ENCODE measurements at regions not wholly inside any gene's neighbourhood (a gene's known extent, or its start where the extent isn't known, plus 50 kb on each side); places are given as distances from the start of the nearest gene placed in this dataset.

DNA sequence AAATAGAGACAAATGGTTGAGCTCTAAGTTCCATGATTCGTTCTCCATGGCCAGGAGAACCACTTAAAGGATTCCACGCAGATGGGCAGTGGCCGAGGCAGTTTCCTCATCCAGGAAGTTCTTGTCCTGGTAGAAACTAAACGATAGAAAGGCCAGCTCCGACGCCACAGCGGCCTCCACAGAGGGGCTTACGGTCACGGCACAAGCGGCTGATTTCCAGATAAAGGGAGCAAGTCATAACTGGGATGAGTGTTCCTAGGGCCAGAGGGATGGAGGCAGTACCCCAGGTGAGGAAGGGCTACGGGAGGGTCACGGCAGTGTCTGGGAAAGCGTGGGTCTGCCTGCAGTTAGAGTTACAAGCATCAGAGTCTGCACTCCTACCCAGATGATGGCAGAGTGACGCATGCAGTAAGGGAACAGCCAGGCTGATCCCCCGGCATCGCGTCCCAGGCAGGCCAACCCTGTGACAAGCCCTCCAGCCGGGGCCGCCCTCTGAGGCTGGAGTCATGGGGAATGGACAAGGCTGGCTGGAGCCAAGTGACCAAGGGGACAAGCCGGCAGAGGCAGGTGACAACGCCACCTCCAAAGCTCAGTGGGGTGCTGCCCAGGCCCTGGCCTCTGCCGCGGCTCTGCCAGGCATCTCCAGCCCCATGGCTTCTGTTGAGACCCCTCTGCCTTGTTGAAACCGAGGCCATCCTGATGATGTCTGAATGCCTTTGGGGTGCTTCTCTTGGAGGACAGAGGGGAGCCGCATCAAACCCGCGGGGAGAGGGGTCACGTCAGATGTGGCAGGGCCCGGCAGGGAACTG, 475.1 kb downstream of the BRD1 start:
- TF ChIP-seq ZNF121 (tag by site-specific recombination; IDR thresholded peaks at IDR 0.05) = no peak
- no peak for TF ChIP-seq CTCF (tag by site-specific recombination; IDR thresholded peaks at IDR 0.05)
- TF ChIP-seq, protein P1, sequence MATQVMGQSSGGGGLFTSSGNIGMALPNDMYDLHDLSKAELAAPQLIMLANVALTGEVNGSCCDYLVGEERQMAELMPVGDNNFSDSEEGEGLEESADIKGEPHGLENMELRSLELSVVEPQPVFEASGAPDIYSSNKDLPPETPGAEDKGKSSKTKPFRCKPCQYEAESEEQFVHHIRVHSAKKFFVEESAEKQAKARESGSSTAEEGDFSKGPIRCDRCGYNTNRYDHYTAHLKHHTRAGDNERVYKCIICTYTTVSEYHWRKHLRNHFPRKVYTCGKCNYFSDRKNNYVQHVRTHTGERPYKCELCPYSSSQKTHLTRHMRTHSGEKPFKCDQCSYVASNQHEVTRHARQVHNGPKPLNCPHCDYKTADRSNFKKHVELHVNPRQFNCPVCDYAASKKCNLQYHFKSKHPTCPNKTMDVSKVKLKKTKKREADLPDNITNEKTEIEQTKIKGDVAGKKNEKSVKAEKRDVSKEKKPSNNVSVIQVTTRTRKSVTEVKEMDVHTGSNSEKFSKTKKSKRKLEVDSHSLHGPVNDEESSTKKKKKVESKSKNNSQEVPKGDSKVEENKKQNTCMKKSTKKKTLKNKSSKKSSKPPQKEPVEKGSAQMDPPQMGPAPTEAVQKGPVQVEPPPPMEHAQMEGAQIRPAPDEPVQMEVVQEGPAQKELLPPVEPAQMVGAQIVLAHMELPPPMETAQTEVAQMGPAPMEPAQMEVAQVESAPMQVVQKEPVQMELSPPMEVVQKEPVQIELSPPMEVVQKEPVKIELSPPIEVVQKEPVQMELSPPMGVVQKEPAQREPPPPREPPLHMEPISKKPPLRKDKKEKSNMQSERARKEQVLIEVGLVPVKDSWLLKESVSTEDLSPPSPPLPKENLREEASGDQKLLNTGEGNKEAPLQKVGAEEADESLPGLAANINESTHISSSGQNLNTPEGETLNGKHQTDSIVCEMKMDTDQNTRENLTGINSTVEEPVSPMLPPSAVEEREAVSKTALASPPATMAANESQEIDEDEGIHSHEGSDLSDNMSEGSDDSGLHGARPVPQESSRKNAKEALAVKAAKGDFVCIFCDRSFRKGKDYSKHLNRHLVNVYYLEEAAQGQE (tag by site-specific recombination; IDR thresholded peaks at IDR 0.05) = no peak
- TF ChIP-seq ZNF391 (tag by site-specific recombination; IDR thresholded peaks at IDR 0.05; ENCODE audit: borderline replicate concordance, low read depth) = no peak
- no peak for TF ChIP-seq ZNF747 (tag by site-specific recombination; IDR thresholded peaks at IDR 0.05)
- no peak for TF ChIP-seq ZNF843 (tag by site-specific recombination; IDR thresholded peaks at IDR 0.05)
- TF ChIP-seq, protein P2, sequence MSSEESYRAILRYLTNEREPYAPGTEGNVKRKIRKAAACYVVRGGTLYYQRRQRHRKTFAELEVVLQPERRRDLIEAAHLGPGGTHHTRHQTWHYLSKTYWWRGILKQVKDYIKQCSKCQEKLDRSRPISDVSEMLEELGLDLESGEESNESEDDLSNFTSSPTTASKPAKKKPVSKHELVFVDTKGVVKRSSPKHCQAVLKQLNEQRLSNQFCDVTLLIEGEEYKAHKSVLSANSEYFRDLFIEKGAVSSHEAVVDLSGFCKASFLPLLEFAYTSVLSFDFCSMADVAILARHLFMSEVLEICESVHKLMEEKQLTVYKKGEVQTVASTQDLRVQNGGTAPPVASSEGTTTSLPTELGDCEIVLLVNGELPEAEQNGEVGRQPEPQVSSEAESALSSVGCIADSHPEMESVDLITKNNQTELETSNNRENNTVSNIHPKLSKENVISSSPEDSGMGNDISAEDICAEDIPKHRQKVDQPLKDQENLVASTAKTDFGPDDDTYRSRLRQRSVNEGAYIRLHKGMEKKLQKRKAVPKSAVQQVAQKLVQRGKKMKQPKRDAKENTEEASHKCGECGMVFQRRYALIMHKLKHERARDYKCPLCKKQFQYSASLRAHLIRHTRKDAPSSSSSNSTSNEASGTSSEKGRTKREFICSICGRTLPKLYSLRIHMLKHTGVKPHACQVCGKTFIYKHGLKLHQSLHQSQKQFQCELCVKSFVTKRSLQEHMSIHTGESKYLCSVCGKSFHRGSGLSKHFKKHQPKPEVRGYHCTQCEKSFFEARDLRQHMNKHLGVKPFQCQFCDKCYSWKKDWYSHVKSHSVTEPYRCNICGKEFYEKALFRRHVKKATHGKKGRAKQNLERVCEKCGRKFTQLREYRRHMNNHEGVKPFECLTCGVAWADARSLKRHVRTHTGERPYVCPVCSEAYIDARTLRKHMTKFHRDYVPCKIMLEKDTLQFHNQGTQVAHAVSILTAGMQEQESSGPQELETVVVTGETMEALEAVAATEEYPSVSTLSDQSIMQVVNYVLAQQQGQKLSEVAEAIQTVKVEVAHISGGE (tag by site-specific recombination; conservative IDR thresholded peaks at IDR 0.05; ENCODE audit: low read depth) = no peak
- TF ChIP-seq ZNF114 (tag by site-specific recombination; IDR thresholded peaks at IDR 0.05) = no peak
- no peak for TF ChIP-seq ZNF302 (tag by site-specific recombination; IDR thresholded peaks at IDR 0.05; ENCODE audit: low read depth)
